Chondrocyte (in vitro differentiated cells): ENCODE measurements at regions not wholly inside any gene's neighbourhood (a gene's known extent, or its start where the extent isn't known, plus 50 kb on each side); places are given as distances from the start of the nearest gene placed in this dataset.
"Not testable (repeated sequence)": the region's sequence is repeated elsewhere in the genome, so short reads cannot be mapped to it uniquely, and the experiment has no call there.

ENCODE experiments used
- DNase-seq: peaks from one replicate; pipeline ENCODE4 v3.0.0; 2021; ENCODE audit warnings: mixed read lengths, low spot score
- H3K27ac Mint-ChIP-seq: one replicate; pipeline ENCODE4 v1.8.0; 2021; ENCODE audit warnings: mild to moderate bottlenecking, moderate library complexity, mixed read lengths; ENCODE audit not compliant: unreplicated experiment
- H3K27me3 Mint-ChIP-seq: 2 replicates; pipeline ENCODE4 v1.8.0; 2021; ENCODE audit warnings: low read depth, mixed read lengths
- H3K36me3 Mint-ChIP-seq: 2 replicates; pipeline ENCODE4 v1.8.0; 2021; ENCODE audit warnings: low read depth, mixed read lengths
- H3K4me1 Mint-ChIP-seq: 2 replicates; pipeline ENCODE4 v1.8.0; 2021; ENCODE audit warnings: low read depth, mild to moderate bottlenecking, mixed read lengths
- H3K4me3 Mint-ChIP-seq: one replicate; pipeline ENCODE4 v1.8.0; 2021; ENCODE audit warnings: mild to moderate bottlenecking, moderate library complexity, mixed read lengths; ENCODE audit not compliant: unreplicated experiment
- H3K9me3 Mint-ChIP-seq: 2 replicates; pipeline ENCODE4 v1.8.0; 2021; ENCODE audit warnings: low read depth, mixed read lengths
- TF ChIP-seq, protein P1 (sequence below): fragments of 200-600 bp; sonication (generic); IDR thresholded peaks from 2 replicates; pipeline ENCODE4 v1.5.0; 2021; ENCODE audit warnings: antibody characterized with exemption, mild to moderate bottlenecking, moderate library complexity

GRCh38 chr22:47351836-47352579, 589.6 kb downstream of the TBC1D22A start:
- TF ChIP-seq, protein P1, sequence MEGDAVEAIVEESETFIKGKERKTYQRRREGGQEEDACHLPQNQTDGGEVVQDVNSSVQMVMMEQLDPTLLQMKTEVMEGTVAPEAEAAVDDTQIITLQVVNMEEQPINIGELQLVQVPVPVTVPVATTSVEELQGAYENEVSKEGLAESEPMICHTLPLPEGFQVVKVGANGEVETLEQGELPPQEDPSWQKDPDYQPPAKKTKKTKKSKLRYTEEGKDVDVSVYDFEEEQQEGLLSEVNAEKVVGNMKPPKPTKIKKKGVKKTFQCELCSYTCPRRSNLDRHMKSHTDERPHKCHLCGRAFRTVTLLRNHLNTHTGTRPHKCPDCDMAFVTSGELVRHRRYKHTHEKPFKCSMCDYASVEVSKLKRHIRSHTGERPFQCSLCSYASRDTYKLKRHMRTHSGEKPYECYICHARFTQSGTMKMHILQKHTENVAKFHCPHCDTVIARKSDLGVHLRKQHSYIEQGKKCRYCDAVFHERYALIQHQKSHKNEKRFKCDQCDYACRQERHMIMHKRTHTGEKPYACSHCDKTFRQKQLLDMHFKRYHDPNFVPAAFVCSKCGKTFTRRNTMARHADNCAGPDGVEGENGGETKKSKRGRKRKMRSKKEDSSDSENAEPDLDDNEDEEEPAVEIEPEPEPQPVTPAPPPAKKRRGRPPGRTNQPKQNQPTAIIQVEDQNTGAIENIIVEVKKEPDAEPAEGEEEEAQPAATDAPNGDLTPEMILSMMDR, result no peak
- H3K27ac Mint-ChIP-seq, result no peak overlapping the region
- peaks cover 4% of the 10 kb centered on the region for H3K27me3 Mint-ChIP-seq
- DNase-seq, result no peak
- H3K9me3 Mint-ChIP-seq, result peaks cover 30% of the 10 kb centered on the region
- H3K36me3 Mint-ChIP-seq, result no peaks in the 10 kb centered on the region
- no peak overlapping the region for H3K4me3 Mint-ChIP-seq
- H3K4me1 Mint-ChIP-seq, result no peaks in the 10 kb centered on the region

DNA sequence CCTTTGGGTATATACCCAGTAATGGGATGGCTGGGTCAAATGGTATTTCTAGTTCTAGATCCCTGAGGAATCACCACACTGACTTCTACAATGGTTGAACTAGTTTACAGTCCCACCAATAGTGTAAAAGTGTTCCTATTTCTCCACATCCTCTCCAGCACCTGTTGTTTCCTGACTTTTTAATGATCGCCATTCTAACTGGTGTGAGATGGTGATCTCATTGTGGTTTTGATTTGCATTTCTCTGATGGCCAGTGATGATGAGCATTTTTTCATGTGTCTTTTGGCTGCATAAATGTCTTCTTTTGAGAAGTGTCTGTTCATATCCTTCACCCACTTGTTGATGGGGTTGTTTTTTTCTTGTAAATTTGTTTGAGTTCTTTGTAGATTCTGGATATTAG, 583.8 kb downstream of the TBC1D22A start:
- not testable (repeated sequence) for DNase-seq, H3K27ac Mint-ChIP-seq, H3K36me3 Mint-ChIP-seq, H3K4me1 Mint-ChIP-seq, H3K27me3 Mint-ChIP-seq, H3K4me3 Mint-ChIP-seq
- peaks cover 24% of the 10 kb centered on the region for H3K9me3 Mint-ChIP-seq

GRCh38 chr22:47345025-47345424, 582.6 kb downstream of the TBC1D22A start:
- Mint-ChIP-seq H3K36me3 (no peaks in the 10 kb centered on the region), H3K9me3 (peaks cover 19% of the 10 kb centered on the region), H3K4me3 (no peak overlapping the region), H3K27me3 (peaks cover 12% of the 10 kb centered on the region), H3K4me1 (no peaks in the 10 kb centered on the region), H3K27ac (no peak overlapping the region)
- DNase-seq, result no peak
- TF ChIP-seq, protein P1, result no peak

DNA sequence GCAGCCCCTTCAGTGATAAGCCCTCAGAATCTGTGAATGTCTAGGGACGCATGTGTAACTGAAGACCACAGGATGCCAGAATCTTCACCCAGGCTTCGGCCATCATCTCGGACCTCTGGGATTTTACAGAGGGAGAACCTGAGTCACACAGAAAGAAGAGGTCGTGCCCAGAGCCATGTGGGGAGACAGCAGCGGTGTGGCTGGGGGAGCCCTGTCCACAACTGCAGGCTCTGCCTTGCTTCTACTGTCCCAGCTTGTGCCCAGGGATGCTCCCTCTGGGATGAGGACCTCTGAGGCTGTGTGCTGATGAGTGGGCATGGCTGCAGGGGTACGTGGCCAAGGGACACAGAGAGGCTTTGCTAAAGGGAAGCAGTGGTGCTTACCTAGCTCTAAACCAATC, 582.0 kb downstream of the TBC1D22A start:
- Mint-ChIP-seq H3K36me3 (no peaks in the 10 kb centered on the region), H3K4me1 (no peaks in the 10 kb centered on the region), H3K9me3 (peaks cover 20% of the 10 kb centered on the region), H3K27ac (no peak overlapping the region), H3K4me3 (no peak overlapping the region), H3K27me3 (peaks cover 10% of the 10 kb centered on the region)
- DNase-seq, result no peak
- TF ChIP-seq, protein P1, result no peak

DNA sequence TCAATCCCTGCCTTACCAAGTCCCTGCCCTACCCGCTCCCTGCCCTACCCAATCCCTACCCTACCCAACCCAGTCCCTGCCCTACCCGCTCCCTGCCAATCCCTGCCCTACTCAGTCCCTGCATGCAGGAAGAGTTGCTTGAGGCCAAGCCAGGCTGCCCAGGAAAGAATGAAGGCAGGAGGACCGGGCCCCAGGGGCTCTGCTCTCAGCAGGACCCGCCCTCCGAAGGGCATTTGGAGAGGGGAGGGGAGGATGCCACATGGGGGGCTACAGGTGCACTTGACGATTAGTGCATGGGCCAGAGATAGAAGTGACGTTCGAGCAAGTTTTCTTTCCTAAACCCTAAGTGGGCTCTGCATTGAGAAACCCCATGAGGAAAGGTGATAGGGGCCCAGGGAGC, 581.2 kb downstream of the TBC1D22A start:
- TF ChIP-seq, protein P1, result no peak
- Mint-ChIP-seq H3K27me3 (peaks cover 8% of the 10 kb centered on the region), H3K36me3 (no peaks in the 10 kb centered on the region), H3K4me3 (no peak overlapping the region), H3K9me3 (peaks cover 25% of the 10 kb centered on the region), H3K27ac (no peak overlapping the region), H3K4me1 (no peaks in the 10 kb centered on the region)
- no peak for DNase-seq

GRCh38 chr22:47342446-47342845, 580.0 kb downstream of the TBC1D22A start:
- peaks cover 27% of the 10 kb centered on the region for H3K9me3 Mint-ChIP-seq
- no peaks in the 10 kb centered on the region for H3K36me3 Mint-ChIP-seq
- H3K4me3 Mint-ChIP-seq, result no peak overlapping the region
- H3K4me1 Mint-ChIP-seq, result no peaks in the 10 kb centered on the region
- TF ChIP-seq, protein P1, result no peak
- no peak for DNase-seq
- H3K27ac Mint-ChIP-seq, result no peak overlapping the region
- H3K27me3 Mint-ChIP-seq, result peaks cover 8% of the 10 kb centered on the region
